ENCODE measurements at regions not wholly inside any gene's neighbourhood (a gene's known extent, or its start where the extent isn't known, plus 50 kb on each side); places are given as distances from the start of the nearest gene placed in this dataset.

GRCh38 chr12:46916796-46917419 is 91.1 kb upstream of the SLC38A4 start:
- Histone ChIP-seq H3K4me3 (ENCODE audit: low read length) (no peak overlapping the region), H3K9me3 (ENCODE audit: control insufficient read depth in 1 of 2, insufficient read depth in 1 of 2, low read length in 2 of 2) (peaks cover 0 to 4% of the 10 kb centered on the region in 2 experiments), H3K27ac (ENCODE audit: low read depth in 1 of 2, low read length in 2 of 2) (no peak overlapping the region), H3K4me1 (ENCODE audit: insufficient read depth, low read length) (no peaks in the 10 kb centered on the region), H3K36me3 (ENCODE audit: insufficient read depth, low read length) (no peaks in the 10 kb centered on the region), H3K27me3 (ENCODE audit: control insufficient read depth in 1 of 2, insufficient read depth in 2 of 2, low read length in 2 of 2) (no peaks in the 10 kb centered on the region)
- no peak overlapping the region for H3K4me3 Mint-ChIP-seq
- peaks cover 7% of the 10 kb centered on the region for H3K9me3 Mint-ChIP-seq
- no peaks in the 10 kb centered on the region for H3K27me3 Mint-ChIP-seq
- TF ChIP-seq, protein P1, sequence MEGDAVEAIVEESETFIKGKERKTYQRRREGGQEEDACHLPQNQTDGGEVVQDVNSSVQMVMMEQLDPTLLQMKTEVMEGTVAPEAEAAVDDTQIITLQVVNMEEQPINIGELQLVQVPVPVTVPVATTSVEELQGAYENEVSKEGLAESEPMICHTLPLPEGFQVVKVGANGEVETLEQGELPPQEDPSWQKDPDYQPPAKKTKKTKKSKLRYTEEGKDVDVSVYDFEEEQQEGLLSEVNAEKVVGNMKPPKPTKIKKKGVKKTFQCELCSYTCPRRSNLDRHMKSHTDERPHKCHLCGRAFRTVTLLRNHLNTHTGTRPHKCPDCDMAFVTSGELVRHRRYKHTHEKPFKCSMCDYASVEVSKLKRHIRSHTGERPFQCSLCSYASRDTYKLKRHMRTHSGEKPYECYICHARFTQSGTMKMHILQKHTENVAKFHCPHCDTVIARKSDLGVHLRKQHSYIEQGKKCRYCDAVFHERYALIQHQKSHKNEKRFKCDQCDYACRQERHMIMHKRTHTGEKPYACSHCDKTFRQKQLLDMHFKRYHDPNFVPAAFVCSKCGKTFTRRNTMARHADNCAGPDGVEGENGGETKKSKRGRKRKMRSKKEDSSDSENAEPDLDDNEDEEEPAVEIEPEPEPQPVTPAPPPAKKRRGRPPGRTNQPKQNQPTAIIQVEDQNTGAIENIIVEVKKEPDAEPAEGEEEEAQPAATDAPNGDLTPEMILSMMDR (IDR thresholded peaks at IDR 0.05) = no peak
- H3K36me3 Mint-ChIP-seq (ENCODE audit: low read depth) = no peaks in the 10 kb centered on the region
- intact Hi-C loops (cut with DNase I, micrococcal nuclease) = no loop called here
- POLR2A ChIA-PET = no interaction called here
- CTCF ChIA-PET = no interaction called here
- H3K27ac Mint-ChIP-seq = no peak overlapping the region
- H3K4me1 Mint-ChIP-seq (ENCODE audit: low read depth) = no peaks in the 10 kb centered on the region
- no peak for ATAC-seq (ENCODE audit: poor library complexity)
- DNase-seq = no peak

GRCh38 chr12:46917821-46918220 is 92.0 kb upstream of the SLC38A4 start:
- TF ChIP-seq, protein P1 (IDR thresholded peaks at IDR 0.05) = no peak
- H3K27me3 ChIP-seq (ENCODE audit: control insufficient read depth in 1 of 2, insufficient read depth in 2 of 2, low read length in 2 of 2) = no peaks in the 10 kb centered on the region
- peaks cover 0 to 4% of the 10 kb centered on the region in 2 experiments for H3K9me3 ChIP-seq (ENCODE audit: control insufficient read depth in 1 of 2, insufficient read depth in 1 of 2, low read length in 2 of 2)
- POLR2A ChIA-PET = no interaction called here
- Mint-ChIP-seq H3K9me3 (peaks cover 5% of the 10 kb centered on the region), H3K27ac (no peak overlapping the region), H3K4me1 (ENCODE audit: low read depth) (no peaks in the 10 kb centered on the region), H3K36me3 (ENCODE audit: low read depth) (no peaks in the 10 kb centered on the region), H3K27me3 (no peaks in the 10 kb centered on the region), H3K4me3 (no peak overlapping the region)
- ATAC-seq (ENCODE audit: poor library complexity) (no peak), DNase-seq (no peak)
- no peak overlapping the region for H3K27ac ChIP-seq (ENCODE audit: low read depth in 1 of 2, low read length in 2 of 2)
- H3K36me3 ChIP-seq (ENCODE audit: insufficient read depth, low read length) = no peaks in the 10 kb centered on the region
- intact Hi-C loops (cut with DNase I, micrococcal nuclease) = no loop called here
- CTCF ChIA-PET = no interaction called here
- H3K4me1 ChIP-seq (ENCODE audit: insufficient read depth, low read length) = no peaks in the 10 kb centered on the region
- no peak overlapping the region for H3K4me3 ChIP-seq (ENCODE audit: low read length)

DNA sequence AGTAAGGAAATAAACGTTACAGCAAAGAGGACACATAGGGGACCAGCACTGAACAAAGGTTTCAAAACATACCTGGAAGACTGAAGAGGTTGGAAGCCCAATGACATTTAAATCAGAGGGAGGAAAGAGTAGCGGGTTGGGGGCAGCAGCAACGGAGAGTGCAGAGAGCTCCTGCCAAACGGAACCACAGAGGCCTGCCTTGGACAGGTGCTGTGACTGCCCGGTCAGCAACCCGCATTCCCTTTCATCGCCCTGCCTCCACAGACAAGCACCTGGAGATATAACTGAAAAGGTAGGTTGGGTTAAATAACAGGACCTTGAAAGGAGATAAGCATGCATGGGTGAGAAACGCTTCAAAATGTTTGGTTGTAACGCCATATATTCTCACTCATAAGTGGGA is 92.8 kb upstream of the SLC38A4 start:
- Histone ChIP-seq H3K4me1 (ENCODE audit: insufficient read depth, low read length) (no peaks in the 10 kb centered on the region), H3K4me3 (ENCODE audit: low read length) (no peak overlapping the region), H3K27ac (ENCODE audit: low read depth in 1 of 2, low read length in 2 of 2) (no peak overlapping the region), H3K36me3 (ENCODE audit: insufficient read depth, low read length) (no peaks in the 10 kb centered on the region), H3K9me3 (ENCODE audit: control insufficient read depth in 1 of 2, insufficient read depth in 1 of 2, low read length in 2 of 2) (peaks cover 0 to 4% of the 10 kb centered on the region in 2 experiments), H3K27me3 (ENCODE audit: control insufficient read depth in 1 of 2, insufficient read depth in 2 of 2, low read length in 2 of 2) (no peaks in the 10 kb centered on the region)
- Mint-ChIP-seq H3K27me3 (no peaks in the 10 kb centered on the region), H3K4me1 (ENCODE audit: low read depth) (no peaks in the 10 kb centered on the region), H3K27ac (no peak overlapping the region), H3K9me3 (peaks cover 2% of the 10 kb centered on the region), H3K36me3 (ENCODE audit: low read depth) (no peaks in the 10 kb centered on the region), H3K4me3 (no peak overlapping the region)
- ChIA-PET CTCF (no interaction called here), POLR2A (no interaction called here)
- TF ChIP-seq, protein P1 (IDR thresholded peaks at IDR 0.05) = no peak
- ATAC-seq (ENCODE audit: poor library complexity) = no peak
- intact Hi-C loops (cut with DNase I, micrococcal nuclease) = no loop called here
- DNase-seq = no peak

All from CD4-positive, alpha-beta T cell (primary cell).